H1 (cell line): ENCODE measurements at regions not wholly inside any gene's neighbourhood (a gene's known extent, or its start where the extent isn't known, plus 50 kb on each side); places are given as distances from the start of the nearest gene placed in this dataset.

Source experiments
- ASH2L ChIP-seq: fragments of 200-600, 300-600 bp; sonication (generic); IDR thresholded peaks from one replicate; pipeline ENCODE4 v1.7.1; 2017; ENCODE audit warnings: low read length
- FOSL1 ChIP-seq: IDR thresholded peaks from 2 replicates; pipeline ENCODE4 v1.6.1; 2011; ENCODE audit warnings: mild to moderate bottlenecking, low read depth, low read length, moderate library complexity; ENCODE audit not compliant: insufficient read depth
- SP4 ChIP-seq: IDR thresholded peaks from 2 replicates; pipeline ENCODE4 v1.6.1; 2012; ENCODE audit warnings: low read length, inconsistent platforms
- TEAD4 ChIP-seq: IDR thresholded peaks from 2 replicates; pipeline ENCODE4 v1.6.1; 2012; ENCODE audit warnings: low read depth, low read length, inconsistent platforms, mixed read lengths
- TF ChIP-seq, protein P1 (sequence below): IDR thresholded peaks from 2 replicates; pipeline ENCODE4 v1.6.1; 2012; ENCODE audit warnings: inconsistent platforms
- TF ChIP-seq, protein P2 (sequence below): IDR thresholded peaks from 2 replicates; pipeline ENCODE4 v1.6.1; 2012; ENCODE audit warnings: low read length, inconsistent platforms

DNA sequence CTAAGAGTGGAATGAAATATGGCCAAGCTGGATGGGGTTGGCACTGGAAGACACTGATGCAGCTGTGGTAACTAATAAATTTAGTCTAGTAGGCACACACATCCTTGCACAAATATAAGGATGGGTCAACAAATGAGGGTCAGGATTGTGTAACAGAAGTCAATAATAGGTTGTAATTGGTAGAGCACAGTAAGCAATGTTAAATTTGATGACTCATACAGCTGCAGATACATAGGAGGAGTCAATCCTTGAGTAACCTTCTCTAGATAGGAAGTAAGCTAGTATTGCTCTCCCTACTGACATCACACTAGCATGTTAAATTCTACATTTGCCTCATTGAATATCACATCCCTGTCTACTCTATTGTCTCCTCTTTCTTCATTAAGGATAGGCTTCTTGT lies 332.1 kb downstream of the PTPRC start (continued):
- TF ChIP-seq, protein P1, sequence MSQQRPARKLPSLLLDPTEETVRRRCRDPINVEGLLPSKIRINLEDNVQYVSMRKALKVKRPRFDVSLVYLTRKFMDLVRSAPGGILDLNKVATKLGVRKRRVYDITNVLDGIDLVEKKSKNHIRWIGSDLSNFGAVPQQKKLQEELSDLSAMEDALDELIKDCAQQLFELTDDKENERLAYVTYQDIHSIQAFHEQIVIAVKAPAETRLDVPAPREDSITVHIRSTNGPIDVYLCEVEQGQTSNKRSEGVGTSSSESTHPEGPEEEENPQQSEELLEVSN = no peak
- TF ChIP-seq, protein P2, sequence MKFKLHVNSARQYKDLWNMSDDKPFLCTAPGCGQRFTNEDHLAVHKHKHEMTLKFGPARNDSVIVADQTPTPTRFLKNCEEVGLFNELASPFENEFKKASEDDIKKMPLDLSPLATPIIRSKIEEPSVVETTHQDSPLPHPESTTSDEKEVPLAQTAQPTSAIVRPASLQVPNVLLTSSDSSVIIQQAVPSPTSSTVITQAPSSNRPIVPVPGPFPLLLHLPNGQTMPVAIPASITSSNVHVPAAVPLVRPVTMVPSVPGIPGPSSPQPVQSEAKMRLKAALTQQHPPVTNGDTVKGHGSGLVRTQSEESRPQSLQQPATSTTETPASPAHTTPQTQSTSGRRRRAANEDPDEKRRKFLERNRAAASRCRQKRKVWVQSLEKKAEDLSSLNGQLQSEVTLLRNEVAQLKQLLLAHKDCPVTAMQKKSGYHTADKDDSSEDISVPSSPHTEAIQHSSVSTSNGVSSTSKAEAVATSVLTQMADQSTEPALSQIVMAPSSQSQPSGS = no peak
- TF ChIP-seq TEAD4 (no peak), ASH2L (no peak), FOSL1 (no peak), SP4 (no peak)
- TF ChIP-seq, all 59 proteins: peak for 0
